SK-N-SH treated with all-trans-retinoic acid at 6 μM for 48 hours (cell line): ENCODE measurements at regions not wholly inside any gene's neighbourhood (a gene's known extent, or its start where the extent isn't known, plus 50 kb on each side); places are given as distances from the start of the nearest gene placed in this dataset.

ENCODE experiments used
- PATZ1 ChIP-seq: fragments of 250-450 bp; sonication (Bioruptor Pico); IDR thresholded peaks from 2 replicates; pipeline ENCODE4 v1.8.0; 2020; ENCODE audit warnings: mild to moderate bottlenecking, moderate library complexity, borderline replicate concordance
- PPARA ChIP-seq: fragments of 250-450 bp; sonication (Bioruptor Pico); IDR thresholded peaks from 2 replicates; pipeline ENCODE4 v1.5.0; 2020; ENCODE audit warnings: mild to moderate bottlenecking, borderline replicate concordance
- TCF4 ChIP-seq: fragments of 250-450 bp; sonication (Bioruptor Pico); IDR thresholded peaks from 2 replicates; pipeline ENCODE4 v1.8.0; 2021; ENCODE audit warnings: mild to moderate bottlenecking, moderate library complexity, borderline replicate concordance
- TSHZ2 ChIP-seq: fragments of 250-450 bp; sonication (Bioruptor Pico); IDR thresholded peaks from 2 replicates; pipeline ENCODE4 v1.5.0; 2020; ENCODE audit warnings: mild to moderate bottlenecking, moderate library complexity
- ZNF70 ChIP-seq: fragments of 450-650 bp; formaldehyde crosslinking; IDR thresholded peaks from 2 replicates; pipeline ENCODE4 v1.5.0; 2020; ENCODE audit warnings: mild to moderate bottlenecking, moderate library complexity
- ZNF8 ChIP-seq: fragments of 450-650 bp; formaldehyde crosslinking; IDR thresholded peaks from 2 replicates; pipeline ENCODE4 v1.5.0; 2020; ENCODE audit warnings: mild to moderate bottlenecking, moderate library complexity

DNA sequence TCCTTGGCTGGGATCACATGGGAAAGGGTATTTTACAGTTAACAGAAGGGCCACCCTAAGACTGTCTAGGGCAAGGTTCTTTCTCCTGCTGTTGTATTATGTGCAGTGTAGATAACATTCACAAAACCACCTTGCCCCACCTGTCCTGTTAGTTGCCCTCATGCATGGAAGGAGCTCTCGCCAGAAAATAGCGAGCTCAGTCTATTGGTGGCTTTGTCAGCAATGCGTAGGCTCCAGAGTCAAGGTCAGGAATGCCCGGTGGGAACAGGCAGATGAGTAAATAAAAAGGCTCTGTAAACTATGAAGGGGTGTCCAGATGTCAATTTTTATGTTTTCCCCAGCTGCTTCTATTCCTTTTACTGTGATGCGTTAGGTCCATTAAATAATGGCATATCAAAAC lies 107.1 kb upstream of the WDR11 start:
- TF ChIP-seq ZNF8 (CRISPR knock-in tag) (no peak), TSHZ2 (CRISPR knock-in tag) (no peak), PPARA (CRISPR knock-in tag) (no peak), PATZ1 (CRISPR knock-in tag) (no peak), ZNF70 (no peak), TCF4 (CRISPR knock-in tag) (no peak)
